GM23338 (cell line): ENCODE measurements at regions not wholly inside any gene's neighbourhood (a gene's known extent, or its start where the extent isn't known, plus 50 kb on each side); places are given as distances from the start of the nearest gene placed in this dataset.

Experiments
- ATAC-seq: fragments of 200-7000 bp; cut with Tn5 transposase; 3 replicates; pipeline ENCODE4 v1.9.1; 2020
- DNase-seq: peaks from one replicate; pipeline ENCODE4 v3.0.0-alpha.2; 2015; ENCODE audit warnings: low spot score
- H2AFZ ChIP-seq: fragments of 200-600 bp; sonication (generic); 2 replicates; pipeline ENCODE4 v1.8.0; 2016; ENCODE audit warnings: antibody characterized with exemption, mild to moderate bottlenecking, moderate library complexity
- H3F3A ChIP-seq: fragments of 200-600 bp; sonication (generic); replicated peaks from 2 replicates; pipeline ENCODE4 v1.8.0; 2017; ENCODE audit warnings: antibody characterized with exemption, mixed run types, low read depth
- H3K27ac ChIP-seq: fragments of 200-600 bp; sonication (generic); 2 replicates; pipeline ENCODE4 v1.6.1; 2016; ENCODE audit warnings: low read depth
- H3K27me3 ChIP-seq: fragments of 200-600 bp; sonication (generic); 2 replicates; pipeline ENCODE4 v1.8.0; 2016; ENCODE audit warnings: mild to moderate bottlenecking, mixed run types, moderate library complexity; ENCODE audit not compliant: insufficient read depth
- H3K36me3 ChIP-seq: fragments of 200-600 bp; sonication (generic); 2 replicates; pipeline ENCODE4 v1.8.0; 2016; ENCODE audit warnings: mild to moderate bottlenecking; ENCODE audit not compliant: insufficient read depth
- H3K4me1 ChIP-seq: fragments of 200-600 bp; sonication (generic); 2 replicates; pipeline ENCODE4 v1.8.0; 2016; ENCODE audit warnings: mild to moderate bottlenecking, moderate library complexity; ENCODE audit not compliant: insufficient read depth
- H3K4me2 ChIP-seq: fragments of 200-600 bp; sonication (generic); 2 replicates; pipeline ENCODE4 v1.7.1; 2017; ENCODE audit warnings: mixed run types
- H3K4me3 ChIP-seq: fragments of 200-600 bp; sonication (generic); 2 replicates; pipeline ENCODE4 v1.6.1; 2016; ENCODE audit warnings: mixed run types
- H3K79me2 ChIP-seq: fragments of 200-600 bp; sonication (generic); replicated peaks from 2 replicates; pipeline ENCODE4 v1.8.0; 2017; ENCODE audit warnings: mild to moderate bottlenecking; ENCODE audit not compliant: insufficient read depth
- H3K9me2 ChIP-seq: fragments of 200-600 bp; sonication (generic); 2 replicates; pipeline ENCODE4 v1.8.0; 2017; ENCODE audit not compliant: insufficient read depth
- H4K20me1 ChIP-seq: fragments of 200-600 bp; sonication (generic); replicated peaks from 2 replicates; pipeline ENCODE4 v1.8.0; 2017; ENCODE audit warnings: mild to moderate bottlenecking; ENCODE audit not compliant: insufficient read depth
- H3K27ac Mint-ChIP-seq: 2 replicates; pipeline ENCODE4 v1.8.0; 2020; ENCODE audit warnings: inconsistent platforms, mild to moderate bottlenecking, moderate library complexity, mixed read lengths
- H3K27me3 Mint-ChIP-seq: 3 replicates; pipeline ENCODE4 v1.8.0; 2022; ENCODE audit warnings: low read depth, mild to moderate bottlenecking, moderate library complexity, mixed read lengths, inconsistent platforms; ENCODE audit not compliant: insufficient read depth, poor library complexity
- H3K36me3 Mint-ChIP-seq: 3 replicates; pipeline ENCODE4 v1.8.0; 2021; ENCODE audit warnings: low read depth, mild to moderate bottlenecking, inconsistent platforms, moderate library complexity, mixed read lengths
- H3K4me1 Mint-ChIP-seq: 3 replicates; pipeline ENCODE4 v1.8.0; 2020; ENCODE audit warnings: mild to moderate bottlenecking, inconsistent platforms, mixed read lengths
- H3K4me3 Mint-ChIP-seq: 3 replicates; pipeline ENCODE4 v1.8.0; 2021; ENCODE audit warnings: moderate library complexity, mild to moderate bottlenecking, inconsistent platforms, mixed read lengths
- H3K9me3 Mint-ChIP-seq: 3 replicates; pipeline ENCODE4 v1.8.0; 2020; ENCODE audit warnings: moderate library complexity, mild to moderate bottlenecking, inconsistent platforms, mixed read lengths
- CREB1 ChIP-seq: fragments of 250-450 bp; sonication (Bioruptor Pico); IDR thresholded peaks from 2 replicates; pipeline ENCODE4 v1.5.0; 2020; ENCODE audit warnings: low read depth, mild to moderate bottlenecking, moderate library complexity
- CTCF ChIP-seq, 2 experiments: fragments of 200-600 bp in 1 of 2; sonication (generic) in 1 of 2; conservative IDR thresholded peaks; 2 replicates each; pipeline versions ENCODE4 v1.5.1 to v1.6.1; 2016 to 2017; ENCODE audit warnings: antibody characterized with exemption in 2 of 2, low read depth in 2 of 2, mild to moderate bottlenecking in 2 of 2, moderate library complexity in 1 of 2
- JUNB ChIP-seq: IDR thresholded peaks from one replicate; pipeline ENCODE4 v1.6.1; 2016; ENCODE audit warnings: antibody characterized with exemption; ENCODE audit not compliant: unreplicated experiment
- STAT1 ChIP-seq: IDR thresholded peaks from one replicate; pipeline ENCODE4 v1.6.1; 2016; ENCODE audit warnings: antibody characterized with exemption; ENCODE audit not compliant: unreplicated experiment
- ZNF331 ChIP-seq: fragments of 250-450 bp; sonication (Bioruptor Pico); IDR thresholded peaks from 2 replicates; pipeline ENCODE4 v1.5.0; 2020; ENCODE audit warnings: low read depth, mild to moderate bottlenecking, moderate library complexity
- ZNF462 ChIP-seq: fragments of 250-450 bp; sonication (Bioruptor Pico); IDR thresholded peaks from 2 replicates; pipeline ENCODE4 v1.5.0; 2020; ENCODE audit warnings: mild to moderate bottlenecking, moderate library complexity

- TF ChIP-seq ZNF462 (CRISPR knock-in tag) (no peak), STAT1 (no peak), CTCF (conservative IDR thresholded peaks at IDR 0.05; ENCODE audit: low read depth in 2 of 2) (no peak)
These were observed 787.5 kb downstream of the TLE4 start (continued) for GRCh38 chr9:80359291-80359690.

- Mint-ChIP-seq H3K27ac (no peak overlapping the region), H3K36me3 (peaks cover 11% of the 10 kb centered on the region), H3K4me3 (no peak overlapping the region), H3K9me3 (peaks cover 14% of the 10 kb centered on the region), H3K27me3 (peaks cover 10% of the 10 kb centered on the region), H3K4me1 (no peaks in the 10 kb centered on the region)
- peaks cover 7% of the 10 kb centered on the region; the same call in 1 of the 2 replicates for H3K9me2 ChIP-seq
- H3K27me3 ChIP-seq, result no peaks in the 10 kb centered on the region
- no peaks in the 10 kb centered on the region for H3F3A ChIP-seq
- no peaks in the 10 kb centered on the region for H3K4me1 ChIP-seq
- no peak overlapping the region for H2AFZ ChIP-seq
- H3K27ac ChIP-seq, result no peak overlapping the region
- no peaks in the 10 kb centered on the region for H3K36me3 ChIP-seq
- no peak overlapping the region for H3K4me3 ChIP-seq
- ATAC-seq (no peak), DNase-seq (no peak)
- H3K79me2 ChIP-seq, result no peaks in the 10 kb centered on the region
- H4K20me1 ChIP-seq, result no peaks in the 10 kb centered on the region
- H3K4me2 ChIP-seq, result no peak overlapping the region
- TF ChIP-seq CREB1 (CRISPR knock-in tag) (no peak), ZNF331 (CRISPR knock-in tag) (no peak), ZNF462 (CRISPR knock-in tag) (no peak), JUNB (no peak)
These were observed 781.2 kb downstream of the TLE4 start for GRCh38 chr9:80352967-80353366.
